GM12892 (cell line): ENCODE measurements at regions not wholly inside any gene's neighbourhood (a gene's known extent, or its start where the extent isn't known, plus 50 kb on each side); places are given as distances from the start of the nearest gene placed in this dataset.

Experiments
- POLR2AphosphoS5 ChIP-seq: IDR thresholded peaks from 2 replicates; pipeline ENCODE4 v1.6.1; 2011; ENCODE audit warnings: low read depth, low read length, control low read depth
- TAF1 ChIP-seq: IDR thresholded peaks from 2 replicates; pipeline ENCODE4 v1.6.1; 2011; ENCODE audit warnings: low read depth, mild to moderate bottlenecking, control low read depth, low read length, borderline replicate concordance

- TF ChIP-seq POLR2AphosphoS5, result no peak
- no peak for TF ChIP-seq TAF1
Observed at GRCh38 chrX:536616-537015, 94.0 kb upstream of the SHOX start.
